GM12878 (cell line): ENCODE measurements at regions not wholly inside any gene's neighbourhood (a gene's known extent, or its start where the extent isn't known, plus 50 kb on each side); places are given as distances from the start of the nearest gene placed in this dataset.

Source experiments
- ATAC-seq: fragments of 200-7000 bp; cut with Tn5 transposase; 3 replicates; pipeline ENCODE4 v1.9.1; 2020; ENCODE audit warnings: mild to moderate bottlenecking, moderate library complexity
- BruUV-seq: library from RNA; stranded (reverse); fragments of 400-500 nt; replicated peaks from 2 replicates; lab custom pipeline; 2021; lab: Mats Ljungman, UMichigan
- CTCF ChIA-PET: fragments of 300-600 bp; sonication (Branson Sonifier 250); formaldehyde crosslinking; extraction: SDS; loops from one replicate; lab custom pipeline; 2021; ENCODE audit warnings: inconsistent platforms; lab: Yijun Ruan, JAX
- POLR2A ChIA-PET: fragments of 350-600 bp; formaldehyde crosslinking; extraction: SDS; loops from one replicate; lab custom pipeline; 2021; ENCODE audit warnings: inconsistent platforms; lab: Charles Lee
- RAD21 ChIA-PET: fragments of 300-600 bp; sonication (Branson Sonifier 250); formaldehyde crosslinking; loops from one replicate; lab custom pipeline; 2023; ENCODE audit warnings: antibody characterized with exemption; ENCODE audit not compliant: unreplicated experiment; lab: Charles Lee
- SMC1A ChIA-PET: fragments of 300-600 bp; sonication (Branson Sonifier 250); formaldehyde crosslinking; loops from one replicate; lab custom pipeline; 2023; ENCODE audit not compliant: unreplicated experiment, uncharacterized antibody; lab: Charles Lee
- DNase-seq: peaks from one replicate; pipeline ENCODE4 v3.0.0-alpha.2; 2011; ENCODE audit warnings: low read depth, low spot score
- FAIRE-seq: peaks from 3 replicates; lab custom pipeline; 2011; peaks lifted over from hg19 to GRCh38; lab: Jason Lieb, UNC
- H2AFZ ChIP-seq: 2 replicates; pipeline ENCODE4 v1.6.0; 2011; ENCODE audit warnings: low read depth, low read length, control low read depth; ENCODE audit not compliant: control insufficient read depth
- H3K27ac ChIP-seq: 2 replicates; pipeline ENCODE4 v1.5.1; 2011; ENCODE audit warnings: control low read depth; ENCODE audit not compliant: control insufficient read depth, insufficient read depth
- H3K27me3 ChIP-seq, 2 experiments: replicated peaks in 1 of 2; 2 replicates each; pipeline versions ENCODE4 v1.6.0 to v1.6.1; 2011; ENCODE audit warnings: low read length in 1 of 2; ENCODE audit not compliant: control insufficient read depth in 2 of 2, insufficient read depth in 2 of 2
- H3K36me3 ChIP-seq, 2 experiments: 2 replicates each; pipeline ENCODE4 v1.5.1; 2011; ENCODE audit warnings: low read length in 1 of 2; ENCODE audit not compliant: control insufficient read depth in 2 of 2, insufficient read depth in 2 of 2
- H3K4me1 ChIP-seq: 2 replicates; pipeline ENCODE4 v1.6.1; 2011; ENCODE audit warnings: mild to moderate bottlenecking, low read length, moderate library complexity, mixed read lengths; ENCODE audit not compliant: control insufficient read depth, insufficient read depth
- H3K4me2 ChIP-seq: 2 replicates; pipeline ENCODE4 v1.6.0; 2011; ENCODE audit warnings: control low read depth; ENCODE audit not compliant: control insufficient read depth, insufficient read depth
- H3K4me3 ChIP-seq: fragments of 200-600 bp; sonication (generic); 2 replicates; pipeline ENCODE4 v1.5.1; 2016
- H3K79me2 ChIP-seq: 2 replicates; pipeline ENCODE4 v1.6.0; 2011; ENCODE audit warnings: low read length; ENCODE audit not compliant: control insufficient read depth, insufficient read depth
- H3K9ac ChIP-seq: 2 replicates; pipeline ENCODE4 v1.8.0; 2011; ENCODE audit warnings: low read length, control low read depth, mixed read lengths; ENCODE audit not compliant: control insufficient read depth, insufficient read depth
- H3K9me3 ChIP-seq: replicated peaks from 3 replicates; pipeline ENCODE4 v1.5.1; 2011; ENCODE audit warnings: mild to moderate bottlenecking, low read length; ENCODE audit not compliant: control insufficient read depth, insufficient read depth
- H4K20me1 ChIP-seq: 2 replicates; pipeline ENCODE4 v1.6.0; 2011; ENCODE audit not compliant: control insufficient read depth, insufficient read depth
- BCL11A ChIP-seq: IDR thresholded peaks from 2 replicates; pipeline ENCODE4 v1.6.1; 2011; ENCODE audit warnings: low read depth, low read length
- BRCA1 ChIP-seq: IDR thresholded peaks from 2 replicates; pipeline ENCODE4 v1.6.1; 2011; ENCODE audit warnings: low read depth, low read length, improper control_type of control experiment
- CBX3 ChIP-seq: fragments of 200-600 bp; sonication (generic); IDR thresholded peaks from 2 replicates; pipeline ENCODE4 v1.6.1; 2016; ENCODE audit warnings: low read depth, borderline replicate concordance
- CEBPB ChIP-seq, 2 experiments: fragments of 150-350 bp in 1 of 2; IDR thresholded peaks; 2 replicates each; pipeline ENCODE4 v1.6.1; 2012 to 2014; ENCODE audit warnings: low read depth in 2 of 2, low read length in 2 of 2, borderline replicate concordance in 1 of 2, inconsistent platforms in 1 of 2
- EGR1 ChIP-seq, 2 experiments: IDR thresholded peaks; 1 replicate in 1 of 2; 2 replicates in 1 of 2; pipeline ENCODE4 v1.6.1; 2011 to 2012; ENCODE audit warnings: low read depth in 2 of 2, low read length in 2 of 2, borderline replicate concordance in 1 of 2, mild to moderate bottlenecking in 1 of 2, moderate library complexity in 1 of 2
- FOXK2 ChIP-seq: fragments of 450-650 bp; IDR thresholded peaks from 2 replicates; pipeline ENCODE4 v1.6.1; 2017; ENCODE audit warnings: mild to moderate bottlenecking, moderate library complexity
- GABPA ChIP-seq: IDR thresholded peaks from 2 replicates; pipeline ENCODE4 v1.6.1; 2014; ENCODE audit warnings: antibody characterized with exemption, low read depth, mild to moderate bottlenecking, inconsistent platforms
- JUNB ChIP-seq: IDR thresholded peaks from 2 replicates; pipeline ENCODE4 v1.6.1; 2016; ENCODE audit warnings: antibody characterized with exemption, mild to moderate bottlenecking
- NR2C2 ChIP-seq: IDR thresholded peaks from 2 replicates; pipeline ENCODE4 v1.6.1; 2011; ENCODE audit warnings: borderline replicate concordance, low read depth; ENCODE audit not compliant: control insufficient read depth, insufficient read length
- POLR2AphosphoS5 ChIP-seq: IDR thresholded peaks from 2 replicates; pipeline ENCODE4 v1.6.1; 2011; ENCODE audit warnings: mild to moderate bottlenecking, low read length, inconsistent platforms
- RFX5 ChIP-seq: IDR thresholded peaks from 2 replicates; pipeline ENCODE4 v1.6.1; 2011; ENCODE audit warnings: low read depth, low read length, improper control_type of control experiment
- SMAD5 ChIP-seq: IDR thresholded peaks from 2 replicates; pipeline ENCODE4 v1.6.1; 2016; ENCODE audit warnings: antibody characterized with exemption, low read depth
- SRF ChIP-seq, 2 experiments: IDR thresholded peaks; 2 replicates each; pipeline ENCODE4 v1.6.1; 2011; ENCODE audit warnings: low read depth in 2 of 2, low read length in 2 of 2, mild to moderate bottlenecking in 1 of 2, moderate library complexity in 1 of 2
- TBL1XR1 ChIP-seq: IDR thresholded peaks from 2 replicates; pipeline ENCODE4 v1.6.1; 2012; ENCODE audit warnings: low read depth, low read length, improper control_type of control experiment
- TCF7 ChIP-seq: IDR thresholded peaks from 2 replicates; pipeline ENCODE4 v1.6.1; 2014; ENCODE audit warnings: antibody characterized with exemption, borderline replicate concordance
- WRNIP1 ChIP-seq: IDR thresholded peaks from 2 replicates; pipeline ENCODE4 v1.6.1; 2011; ENCODE audit warnings: low read depth, low read length, improper control_type of control experiment, borderline replicate concordance
- ZNF24 ChIP-seq: fragments of 450-650 bp; IDR thresholded peaks from 2 replicates; pipeline ENCODE4 v1.6.1; 2017; ENCODE audit warnings: antibody characterized with exemption, mild to moderate bottlenecking
- WGBS: methylation state at CpG from one replicate; pipeline ENCODE4 v1.1.6; 2016; ENCODE audit warnings: low lambda C conversion rate; ENCODE audit not compliant: insufficient replicate concordance, insufficient coverage; ENCODE audit errors: missing lambda C conversion rate; 5-methylcytosine and 5-hydroxymethylcytosine counted together
- in situ Hi-C: fragments of 300-500 bp; cut with MboI; formaldehyde crosslinking; loops from 9 replicates; pipeline ENCODE4 v1.14.3; 2018; ENCODE audit warnings: mixed read lengths
- intact Hi-C: fragments of 100-400 bp; cut with micrococcal nuclease; formaldehyde crosslinking; loops from one replicate; pipeline ENCODE4 v1.14.2; 2022; ENCODE audit not compliant: unreplicated experiment
- TF ChIP-seq, protein P1 (sequence below): IDR thresholded peaks from 2 replicates; pipeline ENCODE4 v1.6.1; 2012; ENCODE audit warnings: low read length, inconsistent platforms

DNA sequence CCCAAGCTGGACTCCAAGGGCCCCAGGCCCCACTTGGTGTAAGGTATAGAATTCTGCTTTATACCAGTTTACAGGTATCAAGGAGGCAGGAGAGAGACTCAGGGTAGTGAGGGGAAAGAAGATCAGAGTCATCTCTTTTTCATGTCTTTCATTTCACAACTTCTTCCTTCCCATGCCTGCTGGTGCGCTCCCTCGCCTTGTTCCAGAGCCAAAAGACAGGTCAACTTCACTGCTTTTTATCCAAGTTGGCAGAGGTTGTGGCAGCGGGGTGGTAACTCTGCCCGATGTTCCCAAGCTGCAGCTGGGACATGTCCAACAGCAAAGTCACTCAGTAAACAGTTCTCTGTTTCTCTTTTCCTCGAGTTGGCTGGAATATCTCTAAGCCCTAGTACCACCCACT is 86.3 kb upstream of the TCF12 start:
- in situ Hi-C loops (no loop called here), intact Hi-C loops (no loop called here)
- Histone ChIP-seq H3K4me2 (no peak overlapping the region), H3K36me3 (no peaks in the 10 kb centered on the region), H3K79me2 (no peaks in the 10 kb centered on the region), H3K4me3 (no peak overlapping the region), H3K4me1 (no peaks in the 10 kb centered on the region), H3K9ac (no peak overlapping the region), H3K27ac (no peak overlapping the region), H2AFZ (no peak overlapping the region), H3K9me3 (no peaks in the 10 kb centered on the region), H4K20me1 (no peaks in the 10 kb centered on the region), H3K27me3 (peaks cover 0 to 2% of the 10 kb centered on the region in 2 experiments; a peak in 2 of 4 replicates)
- ChIA-PET CTCF (no interaction called here), SMC1A (interaction anchor here (1.3 kb wide), 1 partner anchor 10 kb away, joined by 3 read pairs; no protein-coding TSS in a partner anchor), POLR2A (no interaction called here), RAD21 (no interaction called here)
- 66% methylated on average over 5 of the region's 5 CpGs for WGBS
- ATAC-seq (no peak), FAIRE-seq (no peak), DNase-seq (no peak)
- BruUV-seq: no TSS peak
- TF ChIP-seq CBX3 (no peak), JUNB (no peak), BRCA1 (no peak), SMAD5 (no peak), FOXK2 (no peak), CEBPB (IDR thresholded peaks at IDR 0.05; ENCODE audit: borderline replicate concordance in 1 of 2, low read depth in 2 of 2, low read length in 2 of 2) (no peak), EGR1 (IDR thresholded peaks at IDR 0.05; ENCODE audit: borderline replicate concordance in 1 of 2, low read depth in 2 of 2, low read length in 2 of 2) (no peak)

DNA sequence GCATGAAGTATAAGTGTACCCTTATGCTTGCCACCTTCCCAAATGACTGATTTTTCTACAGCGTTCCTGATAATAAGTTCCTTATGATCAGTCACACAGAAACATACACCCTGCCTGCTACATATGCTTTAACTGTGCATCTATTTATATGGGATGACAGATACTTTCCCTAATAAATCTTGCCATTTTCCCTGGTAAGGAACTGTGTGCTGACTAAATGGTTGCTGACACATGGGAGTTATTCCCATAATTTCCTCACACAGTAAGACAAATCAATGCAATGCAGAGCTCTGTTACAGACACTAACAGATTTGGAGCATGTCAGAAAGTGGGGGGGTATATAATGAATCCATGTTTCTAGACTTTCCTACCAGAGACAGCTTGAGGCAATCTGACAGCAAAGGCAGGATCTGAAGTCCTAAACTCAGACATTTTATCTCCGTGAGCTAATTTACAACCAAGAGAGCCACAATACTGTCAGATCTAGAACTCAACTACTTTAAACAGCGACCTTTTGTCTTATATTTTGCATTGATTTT is 86.9 kb upstream of the TCF12 start:
- H3K27ac ChIP-seq: no peak overlapping the region
- no peak overlapping the region for H3K4me3 ChIP-seq
- ChIA-PET POLR2A (no interaction called here), CTCF (no interaction called here), SMC1A (interaction anchor here (1.3 kb wide), 1 partner anchor 11 kb away, joined by 3 read pairs; no protein-coding TSS in a partner anchor), RAD21 (no interaction called here)
- no peaks in the 10 kb centered on the region for H3K36me3 ChIP-seq
- no peaks in the 10 kb centered on the region for H4K20me1 ChIP-seq
- no peak overlapping the region for H2AFZ ChIP-seq
- H3K79me2 ChIP-seq: no peaks in the 10 kb centered on the region
- no peak for DNase-seq
- intact Hi-C loops: no loop called here
- no peaks in the 10 kb centered on the region for H3K9me3 ChIP-seq
- H3K27me3 ChIP-seq: peaks cover 0 to 2% of the 10 kb centered on the region in 2 experiments; a peak in 2 of 4 replicates
- ATAC-seq: no peak
- 70% methylated on average over 3 of the region's 3 CpGs for WGBS
- no peaks in the 10 kb centered on the region for H3K4me1 ChIP-seq
- H3K4me2 ChIP-seq: no peak overlapping the region
- no TSS peak for BruUV-seq
- in situ Hi-C loops: no loop called here
- no peak for FAIRE-seq
- H3K9ac ChIP-seq: no peak overlapping the region
- no peak for TF ChIP-seq SRF (IDR thresholded peaks at IDR 0.05; ENCODE audit: low read depth in 2 of 2, low read length in 2 of 2)
- no peak for TF ChIP-seq TCF7
- no peak for TF ChIP-seq TBL1XR1
- TF ChIP-seq ZNF24: no peak
- no peak for TF ChIP-seq NR2C2
- TF ChIP-seq WRNIP1: no peak
- no peak for TF ChIP-seq GABPA
- no peak for TF ChIP-seq RFX5
- TF ChIP-seq POLR2AphosphoS5: no peak
- no peak for TF ChIP-seq BCL11A
- TF ChIP-seq, protein P1, sequence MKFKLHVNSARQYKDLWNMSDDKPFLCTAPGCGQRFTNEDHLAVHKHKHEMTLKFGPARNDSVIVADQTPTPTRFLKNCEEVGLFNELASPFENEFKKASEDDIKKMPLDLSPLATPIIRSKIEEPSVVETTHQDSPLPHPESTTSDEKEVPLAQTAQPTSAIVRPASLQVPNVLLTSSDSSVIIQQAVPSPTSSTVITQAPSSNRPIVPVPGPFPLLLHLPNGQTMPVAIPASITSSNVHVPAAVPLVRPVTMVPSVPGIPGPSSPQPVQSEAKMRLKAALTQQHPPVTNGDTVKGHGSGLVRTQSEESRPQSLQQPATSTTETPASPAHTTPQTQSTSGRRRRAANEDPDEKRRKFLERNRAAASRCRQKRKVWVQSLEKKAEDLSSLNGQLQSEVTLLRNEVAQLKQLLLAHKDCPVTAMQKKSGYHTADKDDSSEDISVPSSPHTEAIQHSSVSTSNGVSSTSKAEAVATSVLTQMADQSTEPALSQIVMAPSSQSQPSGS: no peak
